ENCODE measurements at regions not wholly inside any gene's neighbourhood (a gene's known extent, or its start where the extent isn't known, plus 50 kb on each side); places are given as distances from the start of the nearest gene placed in this dataset.

GRCh38 chr3:163753033-163753432, 1325.3 kb downstream of the SI start:
- H3K27me3 Mint-ChIP-seq (ENCODE audit: low read depth) = no peaks in the 10 kb centered on the region
- H3K9me3 Mint-ChIP-seq = peaks cover 12% of the 10 kb centered on the region
- H3K27ac Mint-ChIP-seq (ENCODE audit: unreplicated experiment) = no peak overlapping the region
- H3K4me1 Mint-ChIP-seq = no peaks in the 10 kb centered on the region
- H3K4me3 Mint-ChIP-seq = no peak overlapping the region
- no peak for DNase-seq (ENCODE audit: low read depth, low spot score)
- no peak for TF ChIP-seq CTCF (conservative IDR thresholded peaks at IDR 0.05)
- no peaks in the 10 kb centered on the region for H3K36me3 Mint-ChIP-seq (ENCODE audit: low read depth)

DNA sequence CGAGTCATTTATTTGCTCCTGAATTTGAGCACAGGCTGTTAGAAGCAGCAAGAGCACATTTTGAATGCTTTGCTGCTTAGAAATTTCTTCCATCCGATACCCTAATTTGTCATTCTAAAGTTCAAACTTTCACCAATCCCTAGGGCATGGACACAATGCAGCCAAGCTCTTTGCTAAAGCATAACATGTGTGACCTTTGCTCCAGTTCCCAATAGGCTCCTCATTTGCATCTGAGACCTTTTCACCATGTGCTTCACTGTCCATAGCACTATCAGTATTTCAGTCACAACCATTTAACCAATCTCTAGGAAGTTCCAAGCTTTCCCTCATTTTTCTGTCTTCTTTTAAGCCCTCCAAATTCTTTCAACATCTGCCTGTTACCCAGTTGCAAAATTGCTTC, 1333.1 kb downstream of the SI start:
- Mint-ChIP-seq H3K4me1 (peaks cover 7% of the 10 kb centered on the region), H3K9me3 (peaks cover 9% of the 10 kb centered on the region), H3K27ac (ENCODE audit: unreplicated experiment) (no peak overlapping the region), H3K36me3 (ENCODE audit: low read depth) (peaks cover 2% of the 10 kb centered on the region), H3K4me3 (no peak overlapping the region), H3K27me3 (ENCODE audit: low read depth) (no peaks in the 10 kb centered on the region)
- DNase-seq (ENCODE audit: low read depth, low spot score) = no peak
- no peak for TF ChIP-seq CTCF (conservative IDR thresholded peaks at IDR 0.05)

DNA sequence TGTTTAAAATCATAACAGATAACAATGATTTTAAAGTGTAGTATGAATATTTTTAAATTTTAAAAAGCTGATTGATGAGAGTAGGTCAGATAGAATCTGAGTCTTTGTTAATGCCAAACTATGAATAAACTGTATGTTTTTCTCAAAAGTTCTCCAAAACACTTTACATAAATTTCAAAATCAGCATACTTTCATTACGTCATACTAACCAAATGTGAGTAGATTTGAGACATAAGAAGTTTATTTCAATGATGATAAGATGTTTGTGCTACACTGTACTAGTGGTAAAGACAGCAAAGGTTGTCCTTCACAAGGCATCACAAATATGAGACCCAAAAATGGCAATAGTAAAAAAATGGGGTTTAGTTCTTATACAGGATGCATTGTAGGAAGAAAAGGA, 1342.9 kb downstream of the SI start:
- H3K27me3 Mint-ChIP-seq (ENCODE audit: low read depth) = no peaks in the 10 kb centered on the region
- no peaks in the 10 kb centered on the region for H3K4me1 Mint-ChIP-seq
- H3K4me3 Mint-ChIP-seq = no peak overlapping the region
- H3K9me3 Mint-ChIP-seq = peaks cover 3% of the 10 kb centered on the region
- TF ChIP-seq CTCF (conservative IDR thresholded peaks at IDR 0.05) = no peak
- peaks cover 5% of the 10 kb centered on the region for H3K36me3 Mint-ChIP-seq (ENCODE audit: low read depth)
- DNase-seq (ENCODE audit: low read depth, low spot score) = no peak
- no peak overlapping the region for H3K27ac Mint-ChIP-seq (ENCODE audit: unreplicated experiment)

- TF ChIP-seq CTCF (conservative IDR thresholded peaks at IDR 0.05) = no peak
- Mint-ChIP-seq H3K4me1 (no peaks in the 10 kb centered on the region), H3K27me3 (ENCODE audit: low read depth) (no peaks in the 10 kb centered on the region), H3K36me3 (ENCODE audit: low read depth) (no peaks in the 10 kb centered on the region), H3K27ac (ENCODE audit: unreplicated experiment) (no peak overlapping the region), H3K9me3 (no peaks in the 10 kb centered on the region), H3K4me3 (no peak overlapping the region)
- no peak for DNase-seq (ENCODE audit: low read depth, low spot score)
Observed at GRCh38 chr3:163730684-163731083, 1347.6 kb downstream of the SI start.

DNA sequence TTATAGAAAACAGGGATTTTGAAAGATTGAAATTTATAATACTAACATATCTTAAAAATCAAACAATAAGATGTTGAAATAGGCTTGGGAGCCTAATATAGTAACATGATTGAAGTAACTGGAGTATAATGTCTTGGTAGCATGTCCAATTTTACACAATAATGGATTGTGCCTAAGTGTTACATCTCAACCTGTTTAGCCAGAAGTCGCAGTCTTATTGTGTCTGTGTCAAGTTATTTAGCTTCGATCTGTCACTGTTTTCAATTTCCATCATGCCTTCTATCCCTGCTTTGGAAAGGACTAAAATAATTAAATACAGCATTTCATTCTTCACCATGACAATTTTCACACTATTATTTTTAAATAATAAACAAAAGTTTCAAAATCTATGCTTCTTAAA, 1352.2 kb downstream of the SI start:
- no peak for DNase-seq (ENCODE audit: low read depth, low spot score)
- Mint-ChIP-seq H3K4me3 (no peak overlapping the region), H3K4me1 (no peaks in the 10 kb centered on the region), H3K27ac (ENCODE audit: unreplicated experiment) (no peak overlapping the region), H3K9me3 (no peaks in the 10 kb centered on the region), H3K36me3 (ENCODE audit: low read depth) (no peaks in the 10 kb centered on the region), H3K27me3 (ENCODE audit: low read depth) (no peaks in the 10 kb centered on the region)
- TF ChIP-seq CTCF (conservative IDR thresholded peaks at IDR 0.05) = no peak

- H3K4me1 Mint-ChIP-seq = no peaks in the 10 kb centered on the region
- no peak overlapping the region for H3K4me3 Mint-ChIP-seq
- no peak overlapping the region for H3K27ac Mint-ChIP-seq (ENCODE audit: unreplicated experiment)
- no peak for DNase-seq (ENCODE audit: low read depth, low spot score)
- H3K27me3 Mint-ChIP-seq (ENCODE audit: low read depth) = no peaks in the 10 kb centered on the region
- H3K9me3 Mint-ChIP-seq = no peaks in the 10 kb centered on the region
- no peaks in the 10 kb centered on the region for H3K36me3 Mint-ChIP-seq (ENCODE audit: low read depth)
- no peak for TF ChIP-seq CTCF (conservative IDR thresholded peaks at IDR 0.05)
Observed at GRCh38 chr3:163722405-163722804, 1355.9 kb downstream of the SI start.

Data from neural crest cell (in vitro differentiated cells).